ENCODE measurements at regions not wholly inside any gene's neighbourhood (a gene's known extent, or its start where the extent isn't known, plus 50 kb on each side); places are given as distances from the start of the nearest gene placed in this dataset.

- TF ChIP-seq LRRFIP1 (CRISPR knock-in tag; conservative IDR thresholded peaks at IDR 0.05): no peak
- TF ChIP-seq AKNA (CRISPR knock-in tag; IDR thresholded peaks at IDR 0.05; ENCODE audit: borderline replicate concordance): no peak
- no peak for TF ChIP-seq SMAD3 (CRISPR knock-in tag; IDR thresholded peaks at IDR 0.05)
- TF ChIP-seq ZNF513 (CRISPR knock-in tag; conservative IDR thresholded peaks at IDR 0.05): no peak
- TF ChIP-seq HOXA3 (CRISPR knock-in tag; IDR thresholded peaks at IDR 0.05): no peak
- no peak for TF ChIP-seq MXD1 (CRISPR knock-in tag; IDR thresholded peaks at IDR 0.05)
- TF ChIP-seq ZNF672 (CRISPR knock-in tag; IDR thresholded peaks at IDR 0.05): no peak
Observed at GRCh38 chr6:133693565-133693964, 195.3 kb upstream of the TCF21 start (continued).
